Mesendoderm (in vitro differentiated cells): ENCODE measurements at regions not wholly inside any gene's neighbourhood (a gene's known extent, or its start where the extent isn't known, plus 50 kb on each side); places are given as distances from the start of the nearest gene placed in this dataset.

Experiments used
- DNase-seq: peaks from one replicate; pipeline ENCODE4 v3.0.0; 2013
- H2AK5ac ChIP-seq: 2 replicates; pipeline ENCODE4 v1.6.1; 2013; ENCODE audit warnings: low read length, inconsistent platforms
- H2BK120ac ChIP-seq: 2 replicates; pipeline ENCODE4 v1.6.1; 2013; ENCODE audit warnings: low read depth, mild to moderate bottlenecking, low read length, moderate library complexity, mixed read lengths
- H2BK15ac ChIP-seq: replicated peaks from 2 replicates; pipeline ENCODE4 v1.6.1; 2013; ENCODE audit warnings: low read depth, mild to moderate bottlenecking, moderate library complexity
- H2BK5ac ChIP-seq: 2 replicates; pipeline ENCODE4 v1.6.1; 2013; ENCODE audit warnings: low read length, inconsistent platforms
- H3K18ac ChIP-seq: 2 replicates; pipeline ENCODE4 v1.6.1; 2013; ENCODE audit warnings: mild to moderate bottlenecking, low read length, mixed read lengths
- H3K23ac ChIP-seq: one replicate; pipeline ENCODE4 v1.6.1; 2013; ENCODE audit warnings: low read length
- H3K27ac ChIP-seq: 2 replicates; pipeline ENCODE4 v1.5.1; 2013; ENCODE audit warnings: low read depth, mild to moderate bottlenecking, inconsistent platforms, low read length, moderate library complexity
- H3K27me3 ChIP-seq: 2 replicates; pipeline ENCODE4 v1.6.1; 2013; ENCODE audit warnings: low read length, control low read depth, mild to moderate bottlenecking, inconsistent platforms; ENCODE audit not compliant: insufficient read depth, poor library complexity
- H3K36me3 ChIP-seq: 2 replicates; pipeline ENCODE4 v1.6.1; 2013; ENCODE audit warnings: low read length, inconsistent platforms; ENCODE audit not compliant: control insufficient read depth, insufficient read depth
- H3K4ac ChIP-seq: one replicate; pipeline ENCODE4 v1.6.1; 2013; ENCODE audit warnings: low read depth, mild to moderate bottlenecking, low read length, moderate library complexity
- H3K4me1 ChIP-seq: 2 replicates; pipeline ENCODE4 v1.6.1; 2013; ENCODE audit warnings: low read depth, low read length, inconsistent platforms; ENCODE audit not compliant: control insufficient read depth
- H3K4me2 ChIP-seq: 2 replicates; pipeline ENCODE4 v1.6.1; 2013; ENCODE audit warnings: low read length
- H3K4me3 ChIP-seq: 2 replicates; pipeline ENCODE4 v1.5.1; 2013; ENCODE audit warnings: mild to moderate bottlenecking, low read length
- H3K56ac ChIP-seq: one replicate; pipeline ENCODE4 v1.6.1; 2013; ENCODE audit warnings: low read length
- H3K79me1 ChIP-seq: 2 replicates; pipeline ENCODE4 v1.6.1; 2013; ENCODE audit warnings: low read length, inconsistent platforms
- H3K79me2 ChIP-seq: 2 replicates; pipeline ENCODE4 v1.6.1; 2013; ENCODE audit warnings: mild to moderate bottlenecking, low read length; ENCODE audit not compliant: control insufficient read depth, insufficient read depth
- H3K9ac ChIP-seq: 2 replicates; pipeline ENCODE4 v1.6.1; 2013; ENCODE audit warnings: low read length, inconsistent platforms
- H4K5ac ChIP-seq: one replicate; pipeline ENCODE4 v1.6.1; 2013; ENCODE audit warnings: low read length
- H4K8ac ChIP-seq: one replicate; pipeline ENCODE4 v1.6.1; 2013; ENCODE audit warnings: low read depth, mild to moderate bottlenecking, control low read depth, low read length, moderate library complexity
- WGBS: extraction: QIAGEN DNeasy Blood & Tissue Kit; methylation state at CpG from one replicate; pipeline ENCODE4 v1.1.7; 2013; ENCODE audit warnings: low lambda C conversion rate, missing lambda C conversion rate; ENCODE audit not compliant: insufficient coverage; ENCODE audit errors: extremely low coverage; 5-methylcytosine and 5-hydroxymethylcytosine counted together

GRCh38 chr5:44932922-44933585 lies 124.3 kb downstream of the MRPS30 start:
- no peak overlapping the region for H3K27ac ChIP-seq
- H3K27me3 ChIP-seq: no peaks in the 10 kb centered on the region
- no peak overlapping the region for H4K8ac ChIP-seq
- no peak overlapping the region for H3K9ac ChIP-seq
- no peaks in the 10 kb centered on the region for H3K4me1 ChIP-seq
- H2BK15ac ChIP-seq: no peak overlapping the region
- no peak for DNase-seq
- no peak overlapping the region for H2AK5ac ChIP-seq
- H2BK5ac ChIP-seq: no peak overlapping the region
- H3K56ac ChIP-seq: no peak overlapping the region
- no peak overlapping the region for H3K18ac ChIP-seq
- H3K79me2 ChIP-seq: no peaks in the 10 kb centered on the region
- no peak overlapping the region for H3K23ac ChIP-seq
- no peaks in the 10 kb centered on the region for H3K79me1 ChIP-seq
- H4K5ac ChIP-seq: no peak overlapping the region
- H3K36me3 ChIP-seq: no peaks in the 10 kb centered on the region
- no peak overlapping the region for H3K4me3 ChIP-seq
- H2BK120ac ChIP-seq: no peak overlapping the region
- H3K4me2 ChIP-seq: no peak overlapping the region
- no CpG with 5 or more reads among the region's 3 CpGs for WGBS
- no peak overlapping the region for H3K4ac ChIP-seq

- no peaks in the 10 kb centered on the region for H3K4me1 ChIP-seq
- DNase-seq: no peak
- H3K56ac ChIP-seq: no peak overlapping the region
- no peak overlapping the region for H3K4me3 ChIP-seq
- no peak overlapping the region for H2BK15ac ChIP-seq
- no CpG with 5 or more reads among the region's 3 CpGs for WGBS
- H3K4me2 ChIP-seq: no peak overlapping the region
- H3K9ac ChIP-seq: no peak overlapping the region
- H3K27ac ChIP-seq: no peak overlapping the region
- H3K79me1 ChIP-seq: no peaks in the 10 kb centered on the region
- H3K36me3 ChIP-seq: no peaks in the 10 kb centered on the region
- no peaks in the 10 kb centered on the region for H3K27me3 ChIP-seq
- H3K18ac ChIP-seq: no peak overlapping the region
- no peak overlapping the region for H2BK120ac ChIP-seq
- H4K5ac ChIP-seq: no peak overlapping the region
- H3K23ac ChIP-seq: no peak overlapping the region
- H2BK5ac ChIP-seq: no peak overlapping the region
- H3K4ac ChIP-seq: no peak overlapping the region
- no peaks in the 10 kb centered on the region for H3K79me2 ChIP-seq
- no peak overlapping the region for H4K8ac ChIP-seq
- no peak overlapping the region for H2AK5ac ChIP-seq
Measured at GRCh38 chr5:44933686-44934085, 124.9 kb downstream of the MRPS30 start.

- Histone ChIP-seq H4K8ac (no peak overlapping the region), H3K27ac (no peak overlapping the region), H3K56ac (no peak overlapping the region), H3K79me1 (no peaks in the 10 kb centered on the region), H3K27me3 (no peaks in the 10 kb centered on the region), H3K4ac (no peak overlapping the region), H2BK120ac (no peak overlapping the region), H3K36me3 (no peaks in the 10 kb centered on the region), H3K4me3 (no peak overlapping the region), H3K18ac (no peak overlapping the region), H2BK5ac (no peak overlapping the region), H2BK15ac (no peak overlapping the region), H3K4me2 (no peak overlapping the region), H3K4me1 (no peaks in the 10 kb centered on the region), H3K9ac (no peak overlapping the region), H3K23ac (no peak overlapping the region), H4K5ac (no peak overlapping the region), H3K79me2 (no peaks in the 10 kb centered on the region), H2AK5ac (no peak overlapping the region)
- peak; percentile 85 for DNase-seq
- no CpG with 5 or more reads among the region's 1 CpG for WGBS
Measured at GRCh38 chr5:44935262-44935661, 126.5 kb downstream of the MRPS30 start.

- Histone ChIP-seq H4K8ac (no peak overlapping the region), H2BK5ac (no peak overlapping the region), H2AK5ac (no peak overlapping the region), H3K27me3 (no peaks in the 10 kb centered on the region), H3K79me2 (no peaks in the 10 kb centered on the region), H4K5ac (no peak overlapping the region), H2BK120ac (no peak overlapping the region), H3K23ac (no peak overlapping the region), H3K4ac (no peak overlapping the region), H3K4me3 (no peak overlapping the region), H3K36me3 (no peaks in the 10 kb centered on the region), H3K4me1 (no peaks in the 10 kb centered on the region), H3K56ac (no peak overlapping the region), H3K27ac (no peak overlapping the region), H2BK15ac (no peak overlapping the region), H3K18ac (no peak overlapping the region), H3K4me2 (no peak overlapping the region), H3K79me1 (no peaks in the 10 kb centered on the region), H3K9ac (no peak overlapping the region)
- no CpG with 5 or more reads among the region's 2 CpGs for WGBS
- no peak for DNase-seq
Measured at GRCh38 chr5:44935871-44936270, 127.1 kb downstream of the MRPS30 start.

- Histone ChIP-seq H2AK5ac (no peak overlapping the region), H4K5ac (no peak overlapping the region), H3K27ac (no peak overlapping the region), H3K4me3 (no peak overlapping the region), H2BK120ac (no peak overlapping the region), H3K23ac (no peak overlapping the region), H2BK15ac (no peak overlapping the region), H3K18ac (no peak overlapping the region), H3K9ac (no peak overlapping the region), H3K4me2 (no peak overlapping the region), H3K56ac (no peak overlapping the region), H3K27me3 (no peaks in the 10 kb centered on the region), H2BK5ac (no peak overlapping the region), H3K4me1 (no peaks in the 10 kb centered on the region), H4K8ac (no peak overlapping the region), H3K79me1 (no peaks in the 10 kb centered on the region), H3K4ac (no peak overlapping the region), H3K36me3 (no peaks in the 10 kb centered on the region), H3K79me2 (no peaks in the 10 kb centered on the region)
- peak; percentile 18 for DNase-seq
- no CpG with 5 or more reads among the region's 4 CpGs for WGBS
Measured at GRCh38 chr5:44942524-44943001, 133.8 kb downstream of the MRPS30 start.

GRCh38 chr5:44943647-44944046 lies 134.9 kb downstream of the MRPS30 start:
- no peak overlapping the region for H4K5ac ChIP-seq
- no peak overlapping the region for H2BK5ac ChIP-seq
- no peak overlapping the region for H3K4ac ChIP-seq
- no peak overlapping the region for H4K8ac ChIP-seq
- no CpG with 5 or more reads among the region's 2 CpGs for WGBS
- H3K79me1 ChIP-seq: no peaks in the 10 kb centered on the region
- no peak overlapping the region for H3K56ac ChIP-seq
- H3K27me3 ChIP-seq: no peaks in the 10 kb centered on the region
- H3K23ac ChIP-seq: no peak overlapping the region
- no peak overlapping the region for H2AK5ac ChIP-seq
- no peaks in the 10 kb centered on the region for H3K36me3 ChIP-seq
- H3K4me1 ChIP-seq: no peaks in the 10 kb centered on the region
- H2BK15ac ChIP-seq: no peak overlapping the region
- H3K18ac ChIP-seq: no peak overlapping the region
- no peak overlapping the region for H3K9ac ChIP-seq
- no peak overlapping the region for H3K27ac ChIP-seq
- no peak for DNase-seq
- no peak overlapping the region for H2BK120ac ChIP-seq
- H3K4me2 ChIP-seq: no peak overlapping the region
- H3K4me3 ChIP-seq: no peak overlapping the region
- H3K79me2 ChIP-seq: no peaks in the 10 kb centered on the region
